ENCODE measurements at regions not wholly inside any gene's neighbourhood (a gene's known extent, or its start where the extent isn't known, plus 50 kb on each side); places are given as distances from the start of the nearest gene placed in this dataset.

GRCh38 chr11:115670538-115671205 is 166.5 kb upstream of the CADM1 start:
- DNase-seq (ENCODE audit: low spot score): no peak

- no peak for DNase-seq (ENCODE audit: low spot score)
Measured at GRCh38 chr11:115665958-115666357, 161.7 kb upstream of the CADM1 start.

- DNase-seq (ENCODE audit: low spot score): no peak
Measured at GRCh38 chr11:115665175-115665821, 161.1 kb upstream of the CADM1 start.

GRCh38 chr11:115664313-115664712 is 160.1 kb upstream of the CADM1 start:
- DNase-seq (ENCODE audit: low spot score): no peak

GRCh38 chr11:115663790-115664189 is 159.6 kb upstream of the CADM1 start:
- DNase-seq (ENCODE audit: low spot score): no peak

GRCh38 chr11:115660030-115660805 is 156.0 kb upstream of the CADM1 start:
- DNase-seq (ENCODE audit: low spot score): no peak

GRCh38 chr11:115659061-115659963 is 155.1 kb upstream of the CADM1 start:
- DNase-seq (ENCODE audit: low spot score): no peak

GRCh38 chr11:115657586-115657985 is 153.4 kb upstream of the CADM1 start:
- no peak for DNase-seq (ENCODE audit: low spot score)

- DNase-seq (ENCODE audit: low spot score): no peak
Measured at GRCh38 chr11:115656669-115657068, 152.5 kb upstream of the CADM1 start.

GRCh38 chr11:115656041-115656440 is 151.8 kb upstream of the CADM1 start:
- DNase-seq (ENCODE audit: low spot score): no peak

GRCh38 chr11:115654792-115655191 is 150.6 kb upstream of the CADM1 start:
- no peak for DNase-seq (ENCODE audit: low spot score)

GRCh38 chr11:115653926-115654325 is 149.7 kb upstream of the CADM1 start:
- no peak for DNase-seq (ENCODE audit: low spot score)

- DNase-seq (ENCODE audit: low spot score): no peak
Measured at GRCh38 chr11:115653076-115653475, 148.9 kb upstream of the CADM1 start.

- DNase-seq (ENCODE audit: low spot score): no peak
Measured at GRCh38 chr11:115652496-115652895, 148.3 kb upstream of the CADM1 start.

GRCh38 chr11:115652094-115652493 is 147.9 kb upstream of the CADM1 start:
- DNase-seq (ENCODE audit: low spot score): no peak

- DNase-seq (ENCODE audit: low spot score): no peak
Measured at GRCh38 chr11:115649461-115649860, 145.2 kb upstream of the CADM1 start.

- DNase-seq (ENCODE audit: low spot score): no peak
Measured at GRCh38 chr11:115645631-115646317, 141.6 kb upstream of the CADM1 start.

GRCh38 chr11:115644856-115645255 is 140.6 kb upstream of the CADM1 start:
- no peak for DNase-seq (ENCODE audit: low spot score)

- DNase-seq (ENCODE audit: low spot score): no peak
Measured at GRCh38 chr11:115643549-115644270, 139.5 kb upstream of the CADM1 start.

- DNase-seq (ENCODE audit: low spot score): no peak
Measured at GRCh38 chr11:115642660-115643059, 138.4 kb upstream of the CADM1 start.
